Loucy (cell line): ENCODE measurements at regions not wholly inside any gene's neighbourhood (a gene's known extent, or its start where the extent isn't known, plus 50 kb on each side); places are given as distances from the start of the nearest gene placed in this dataset.

Source experiments
- CTCF ChIP-seq: fragments of 200-600 bp; sonication (generic); conservative IDR thresholded peaks from 2 replicates; pipeline ENCODE4 v1.5.1; 2014; ENCODE audit warnings: mild to moderate bottlenecking, antibody characterized with exemption, low read length
- EZH2phosphoT487 ChIP-seq: fragments of 200-600 bp; IDR thresholded peaks from 2 replicates; pipeline ENCODE4 v1.6.1; 2018; ENCODE audit warnings: antibody characterized with exemption, mild to moderate bottlenecking, moderate library complexity, borderline replicate concordance

- no peak for TF ChIP-seq CTCF
- no peak for TF ChIP-seq EZH2phosphoT487
Measured at GRCh38 chr10:58909881-58910280, 266.6 kb upstream of the PHYHIPL start.
